LNCAP (cell line): ENCODE measurements at regions not wholly inside any gene's neighbourhood (a gene's known extent, or its start where the extent isn't known, plus 50 kb on each side); places are given as distances from the start of the nearest gene placed in this dataset.

ENCODE experiments used
- CTCF ChIP-seq: fragments of 450-650 bp; IDR thresholded peaks from 2 replicates; pipeline ENCODE4 v1.5.1; 2017; ENCODE audit warnings: mild to moderate bottlenecking

DNA sequence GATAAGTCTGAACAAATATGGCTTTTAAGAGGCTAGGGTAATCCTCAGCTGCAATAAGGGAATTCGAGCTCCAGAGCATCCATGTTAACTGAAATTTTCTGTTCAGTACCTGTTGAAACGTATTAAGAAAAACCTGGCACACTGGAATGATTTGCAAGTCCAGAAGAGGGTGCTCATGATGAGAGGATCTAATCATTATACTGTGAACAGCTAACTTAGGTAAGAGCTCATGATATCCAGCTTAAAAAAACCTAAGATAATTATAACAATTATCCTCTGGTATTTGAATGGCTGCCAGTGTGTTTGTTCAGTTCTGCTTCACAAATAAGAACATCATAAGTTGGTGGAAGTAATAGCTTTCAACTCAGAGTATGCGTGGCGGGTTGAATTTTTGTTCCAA lies 1118.3 kb upstream of the DDX18 start:
- no peak for TF ChIP-seq CTCF

GRCh38 chr2:116696903-116697302 lies 1117.6 kb upstream of the DDX18 start:
- TF ChIP-seq CTCF: no peak

GRCh38 chr2:116706396-116706795 lies 1108.1 kb upstream of the DDX18 start:
- TF ChIP-seq CTCF: no peak

DNA sequence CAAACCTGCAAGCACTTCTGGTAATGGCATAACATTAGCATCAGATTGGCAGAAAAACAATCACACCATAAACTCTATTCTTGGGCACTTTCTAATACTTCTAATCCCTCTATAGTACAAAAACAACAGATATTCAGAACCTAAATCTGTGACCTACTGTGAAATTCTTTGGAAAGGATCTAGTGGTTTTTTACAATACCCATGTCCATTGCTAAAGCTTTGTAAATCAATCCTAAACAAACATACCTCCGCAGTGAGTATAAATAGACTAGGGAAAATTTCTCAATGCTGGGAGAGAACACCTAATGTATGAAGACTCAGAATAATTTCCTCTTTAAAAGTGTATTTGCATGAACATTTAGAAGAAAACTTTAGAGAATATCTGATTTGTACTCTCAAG lies 1098.5 kb upstream of the DDX18 start:
- TF ChIP-seq CTCF: no peak

GRCh38 chr2:116716444-116716843 lies 1098.0 kb upstream of the DDX18 start:
- TF ChIP-seq CTCF: no peak

GRCh38 chr2:116717832-116718231 lies 1096.7 kb upstream of the DDX18 start:
- TF ChIP-seq CTCF: no peak

DNA sequence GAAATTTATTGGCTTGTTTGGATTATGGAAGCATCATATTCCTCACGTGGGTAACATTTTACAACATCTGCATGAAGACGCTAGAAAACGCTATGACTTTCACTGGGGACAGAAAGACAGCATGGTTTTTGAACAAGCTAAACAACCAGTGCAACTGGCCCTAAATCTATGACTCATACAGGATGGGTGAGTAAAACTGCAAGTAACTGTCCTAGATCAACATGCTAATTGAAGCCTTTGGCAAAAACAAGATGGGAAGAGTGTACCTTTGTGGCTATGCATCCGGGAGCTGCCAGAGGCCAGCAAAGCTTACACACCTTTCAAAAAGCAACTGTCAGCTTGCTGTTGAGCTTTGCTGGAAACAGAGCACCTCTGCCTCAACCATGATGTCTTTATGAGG lies 1096.0 kb upstream of the DDX18 start:
- no peak for TF ChIP-seq CTCF

- TF ChIP-seq CTCF: no peak
Observed at GRCh38 chr2:116719836-116720235, 1094.7 kb upstream of the DDX18 start.
